OCI-LY7 (cell line): ENCODE measurements at regions not wholly inside any gene's neighbourhood (a gene's known extent, or its start where the extent isn't known, plus 50 kb on each side); places are given as distances from the start of the nearest gene placed in this dataset.

ENCODE experiments used
- BruUV-seq: library from RNA; stranded (reverse); fragments of 400-500 nt; replicated peaks from 2 replicates; lab custom pipeline; 2021; lab: Mats Ljungman, UMichigan
- CTCF ChIA-PET: fragments of 300-600 bp; sonication (Branson Sonifier 250); formaldehyde crosslinking; loops from one replicate; lab custom pipeline; 2022; ENCODE audit warnings: antibody characterized with exemption; ENCODE audit not compliant: unreplicated experiment; lab: Charles Lee
- POLR2A ChIA-PET: fragments of 300-600 bp; sonication (Branson Sonifier 250); formaldehyde crosslinking; loops from one replicate; lab custom pipeline; 2022; ENCODE audit warnings: antibody characterized with exemption; lab: Charles Lee
- DNase-seq: peaks from one replicate; pipeline ENCODE4 v3.0.0-alpha.2; 2015; ENCODE audit warnings: low spot score
- H2AFZ ChIP-seq: fragments of 200-600 bp; sonication (generic), shearing (Covaris generic); 2 replicates; pipeline ENCODE4 v1.6.1; 2014; ENCODE audit warnings: mild to moderate bottlenecking, antibody characterized with exemption, low read length, moderate library complexity
- H3K27ac ChIP-seq: fragments of 200-600 bp; sonication (generic); 2 replicates; pipeline ENCODE4 v1.5.1; 2014; ENCODE audit warnings: mixed run types, low read depth, mild to moderate bottlenecking, moderate library complexity, low read length, inconsistent platforms; ENCODE audit not compliant: poor library complexity, severe bottlenecking
- H3K36me3 ChIP-seq: fragments of 200-600 bp; sonication (generic); 2 replicates; pipeline ENCODE4 v1.6.1; 2014; ENCODE audit warnings: mild to moderate bottlenecking, antibody characterized with exemption, low read length, moderate library complexity, mixed read lengths; ENCODE audit not compliant: insufficient read depth
- H3K4me1 ChIP-seq: fragments of 200-600 bp; sonication (generic); 2 replicates; pipeline ENCODE4 v1.5.1; 2014; ENCODE audit warnings: mild to moderate bottlenecking, low read length; ENCODE audit not compliant: insufficient read depth, poor library complexity, severe bottlenecking
- H3K4me2 ChIP-seq: fragments of 200-600 bp; sonication (generic); 2 replicates; pipeline ENCODE4 v1.6.1; 2014; ENCODE audit warnings: mild to moderate bottlenecking, low read length
- H3K4me3 ChIP-seq: fragments of 200-600 bp; sonication (generic); 2 replicates; pipeline ENCODE4 v1.5.1; 2014; ENCODE audit warnings: mild to moderate bottlenecking, low read depth, low read length; ENCODE audit not compliant: poor library complexity, severe bottlenecking
- H3K79me2 ChIP-seq: fragments of 200-600 bp; sonication (generic); 2 replicates; pipeline ENCODE4 v1.6.1; 2016; ENCODE audit warnings: low read depth, mild to moderate bottlenecking, low read length, moderate library complexity, mixed read lengths; ENCODE audit not compliant: insufficient read depth
- H3K9me2 ChIP-seq: fragments of 200-600 bp; sonication (generic); 2 replicates; pipeline ENCODE4 v1.6.1; 2016; ENCODE audit warnings: mild to moderate bottlenecking, low read length, mixed read lengths; ENCODE audit not compliant: insufficient read depth
- H3K9me3 ChIP-seq: fragments of 200-600 bp; sonication (generic); 2 replicates; pipeline ENCODE4 v1.6.1; 2014; ENCODE audit warnings: mild to moderate bottlenecking, mixed run types, low read length, mixed read lengths
- H4K20me1 ChIP-seq: fragments of 200-600 bp; sonication (generic); 2 replicates; pipeline ENCODE4 v1.6.1; 2014; ENCODE audit warnings: mild to moderate bottlenecking, antibody characterized with exemption, low read length, moderate library complexity, mixed read lengths; ENCODE audit not compliant: insufficient read depth
- EZH2phosphoT487 ChIP-seq: fragments of 200-600 bp; sonication (generic); IDR thresholded peaks from 2 replicates; pipeline ENCODE4 v1.6.1; 2018; ENCODE audit warnings: low read depth, borderline replicate concordance, mild to moderate bottlenecking, mixed run types, antibody characterized with exemption, low read length, moderate library complexity, mixed read lengths
- intact Hi-C: fragments of 100-400 bp; cut with micrococcal nuclease; formaldehyde crosslinking; loops from one replicate; pipeline ENCODE4 v1.10.0; 2022; ENCODE audit not compliant: unreplicated experiment
- TF ChIP-seq, protein P1 (sequence below): fragments of 200-600 bp; sonication (generic); conservative IDR thresholded peaks from 2 replicates; pipeline ENCODE4 v1.5.1; 2014; ENCODE audit warnings: mild to moderate bottlenecking, antibody characterized with exemption, low read length, moderate library complexity, mixed read lengths

GRCh38 chr13:33640832-33641231 is 177.1 kb upstream of the RFC3 start:
- DNase-seq, result no peak
- Histone ChIP-seq H3K4me3 (no peak overlapping the region), H3K9me2 (no peaks in the 10 kb centered on the region), H3K4me1 (peaks cover 17% of the 10 kb centered on the region), H2AFZ (no peak overlapping the region), H3K4me2 (no peak overlapping the region), H3K36me3 (no peaks in the 10 kb centered on the region), H3K79me2 (no peaks in the 10 kb centered on the region), H3K9me3 (no peaks in the 10 kb centered on the region), H4K20me1 (no peaks in the 10 kb centered on the region), H3K27ac (no peak overlapping the region)
- BruUV-seq, result no TSS peak
- intact Hi-C loops, result no loop called here
- ChIA-PET CTCF (no interaction called here), POLR2A (interaction anchor here (1.6 kb wide), 1 partner anchor 14 kb away, joined by 5 read pairs; no protein-coding TSS in a partner anchor)
- TF ChIP-seq, protein P1, sequence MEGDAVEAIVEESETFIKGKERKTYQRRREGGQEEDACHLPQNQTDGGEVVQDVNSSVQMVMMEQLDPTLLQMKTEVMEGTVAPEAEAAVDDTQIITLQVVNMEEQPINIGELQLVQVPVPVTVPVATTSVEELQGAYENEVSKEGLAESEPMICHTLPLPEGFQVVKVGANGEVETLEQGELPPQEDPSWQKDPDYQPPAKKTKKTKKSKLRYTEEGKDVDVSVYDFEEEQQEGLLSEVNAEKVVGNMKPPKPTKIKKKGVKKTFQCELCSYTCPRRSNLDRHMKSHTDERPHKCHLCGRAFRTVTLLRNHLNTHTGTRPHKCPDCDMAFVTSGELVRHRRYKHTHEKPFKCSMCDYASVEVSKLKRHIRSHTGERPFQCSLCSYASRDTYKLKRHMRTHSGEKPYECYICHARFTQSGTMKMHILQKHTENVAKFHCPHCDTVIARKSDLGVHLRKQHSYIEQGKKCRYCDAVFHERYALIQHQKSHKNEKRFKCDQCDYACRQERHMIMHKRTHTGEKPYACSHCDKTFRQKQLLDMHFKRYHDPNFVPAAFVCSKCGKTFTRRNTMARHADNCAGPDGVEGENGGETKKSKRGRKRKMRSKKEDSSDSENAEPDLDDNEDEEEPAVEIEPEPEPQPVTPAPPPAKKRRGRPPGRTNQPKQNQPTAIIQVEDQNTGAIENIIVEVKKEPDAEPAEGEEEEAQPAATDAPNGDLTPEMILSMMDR, result no peak
- no peak for TF ChIP-seq EZH2phosphoT487

DNA sequence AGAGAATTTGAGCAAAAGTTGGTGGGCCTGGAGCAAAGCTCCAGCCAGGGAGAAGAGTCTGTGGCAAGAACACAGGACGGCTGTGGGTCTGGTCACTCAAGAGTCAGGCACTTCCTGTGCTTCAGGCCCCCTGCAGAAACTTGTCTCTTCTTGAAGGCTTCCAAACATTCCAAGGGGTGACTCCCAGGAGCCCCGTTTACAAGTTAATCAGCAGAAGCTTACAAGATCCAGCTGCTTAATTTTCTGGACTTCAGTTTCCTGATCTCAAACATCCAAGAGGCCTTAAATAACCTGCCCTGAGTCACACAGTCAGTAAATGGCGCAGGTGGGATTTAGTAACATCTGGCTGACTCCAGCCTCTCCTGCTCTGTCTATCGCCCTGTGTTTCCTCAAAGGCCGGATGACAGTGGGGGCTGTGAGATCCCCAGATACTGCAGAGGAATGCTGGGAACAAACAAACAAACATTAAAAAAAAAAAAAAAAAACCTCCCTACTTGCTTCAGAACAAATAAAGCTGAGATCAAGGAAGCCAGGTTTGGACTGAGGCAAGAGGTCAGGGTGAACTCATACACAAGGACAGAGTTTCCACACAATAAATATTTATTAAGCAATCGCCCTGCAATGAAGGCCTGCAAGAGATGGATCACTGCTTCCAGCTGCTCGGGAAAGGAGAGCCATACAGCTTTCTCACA is 175.4 kb upstream of the RFC3 start:
- Histone ChIP-seq H2AFZ (no peak overlapping the region), H3K79me2 (no peaks in the 10 kb centered on the region), H3K9me3 (no peaks in the 10 kb centered on the region), H3K4me2 (no peak overlapping the region), H4K20me1 (no peaks in the 10 kb centered on the region), H3K27ac (no peak overlapping the region), H3K4me3 (no peak overlapping the region), H3K36me3 (no peaks in the 10 kb centered on the region), H3K9me2 (no peaks in the 10 kb centered on the region), H3K4me1 (peaks cover 6% of the 10 kb centered on the region)
- BruUV-seq, result no TSS peak
- POLR2A ChIA-PET, result interaction anchor here (0.5 to 1.7 kb wide), 8 partner anchors 9 to 399 kb away, joined by 3 to 5 read pairs (median 4); no protein-coding TSS in a partner anchor
- CTCF ChIA-PET, result no interaction called here
- TF ChIP-seq EZH2phosphoT487, result no peak
- TF ChIP-seq, protein P1, result no peak
- intact Hi-C loops, result no loop called here
- no peak for DNase-seq
